ENCODE measurements at regions not wholly inside any gene's neighbourhood (a gene's known extent, or its start where the extent isn't known, plus 50 kb on each side); places are given as distances from the start of the nearest gene placed in this dataset.

- no peak for DNase-seq (ENCODE audit: low spot score in 2 of 2)
- intact Hi-C loops (cut with DNase I) = no loop called here
- H3K4me3 ChIP-seq = no peak overlapping the region
- no peak overlapping the region for H3K27ac ChIP-seq
- H3K36me3 ChIP-seq = no peaks in the 10 kb centered on the region
- no peak for TF ChIP-seq CTCF (IDR thresholded peaks at IDR 0.05)
- H3K4me1 ChIP-seq = no peaks in the 10 kb centered on the region
- H3K9me3 ChIP-seq = no peaks in the 10 kb centered on the region
- no peaks in the 10 kb centered on the region for H3K27me3 ChIP-seq
These were observed 191.9 kb downstream of the RND3 start for GRCh38 chr2:150295544-150295943.

GRCh38 chr2:150293771-150294170 is 193.7 kb downstream of the RND3 start:
- no peak for DNase-seq (ENCODE audit: low spot score in 2 of 2)
- Histone ChIP-seq H3K27ac (no peak overlapping the region), H3K36me3 (no peaks in the 10 kb centered on the region), H3K4me3 (no peak overlapping the region), H3K9me3 (no peaks in the 10 kb centered on the region), H3K4me1 (no peaks in the 10 kb centered on the region), H3K27me3 (no peaks in the 10 kb centered on the region)
- TF ChIP-seq CTCF (IDR thresholded peaks at IDR 0.05) = no peak
- intact Hi-C loops (cut with DNase I) = no loop called here

GRCh38 chr2:150292807-150293206 is 194.7 kb downstream of the RND3 start:
- DNase-seq (ENCODE audit: low spot score in 2 of 2) = no peak
- Histone ChIP-seq H3K9me3 (no peaks in the 10 kb centered on the region), H3K4me1 (no peaks in the 10 kb centered on the region), H3K36me3 (no peaks in the 10 kb centered on the region), H3K4me3 (no peak overlapping the region), H3K27me3 (no peaks in the 10 kb centered on the region), H3K27ac (no peak overlapping the region)
- intact Hi-C loops (cut with DNase I) = no loop called here
- no peak for TF ChIP-seq CTCF (IDR thresholded peaks at IDR 0.05)

- Histone ChIP-seq H3K36me3 (no peaks in the 10 kb centered on the region), H3K4me3 (no peak overlapping the region), H3K4me1 (no peaks in the 10 kb centered on the region), H3K9me3 (no peaks in the 10 kb centered on the region), H3K27ac (no peak overlapping the region), H3K27me3 (no peaks in the 10 kb centered on the region)
- no peak for DNase-seq (ENCODE audit: low spot score in 2 of 2)
- no peak for TF ChIP-seq CTCF (IDR thresholded peaks at IDR 0.05)
- intact Hi-C loops (cut with DNase I) = no loop called here
These were observed 195.3 kb downstream of the RND3 start for GRCh38 chr2:150292192-150292591.

GRCh38 chr2:150286730-150287362 is 200.6 kb downstream of the RND3 start:
- Histone ChIP-seq H3K4me3 (no peak overlapping the region), H3K27ac (no peak overlapping the region), H3K27me3 (no peaks in the 10 kb centered on the region), H3K36me3 (no peaks in the 10 kb centered on the region), H3K4me1 (no peaks in the 10 kb centered on the region), H3K9me3 (no peaks in the 10 kb centered on the region)
- intact Hi-C loops (cut with DNase I) = no loop called here
- DNase-seq (ENCODE audit: low spot score in 2 of 2) = no peak
- no peak for TF ChIP-seq CTCF (IDR thresholded peaks at IDR 0.05)

- no peak for TF ChIP-seq CTCF (IDR thresholded peaks at IDR 0.05)
- DNase-seq (ENCODE audit: low spot score in 2 of 2) = no peak
- H3K36me3 ChIP-seq = no peaks in the 10 kb centered on the region
- intact Hi-C loops (cut with DNase I) = no loop called here
- H3K4me3 ChIP-seq = no peak overlapping the region
- no peaks in the 10 kb centered on the region for H3K27me3 ChIP-seq
- H3K4me1 ChIP-seq = peaks cover 0 to 6% of the 10 kb centered on the region in 2 donors
- no peak overlapping the region for H3K27ac ChIP-seq
- H3K9me3 ChIP-seq = no peaks in the 10 kb centered on the region
These were observed 203.4 kb downstream of the RND3 start for GRCh38 chr2:150284116-150284515.
